IMR-90 (cell line): ENCODE measurements at regions not wholly inside any gene's neighbourhood (a gene's known extent, or its start where the extent isn't known, plus 50 kb on each side); places are given as distances from the start of the nearest gene placed in this dataset.

Experiments used
- BHLHE40 ChIP-seq: fragments of 150-350 bp; IDR thresholded peaks from 2 replicates; pipeline ENCODE4 v1.6.1; 2016; ENCODE audit warnings: mild to moderate bottlenecking, low read depth, low read length
- CEBPB ChIP-seq: IDR thresholded peaks from 2 replicates; pipeline ENCODE4 v1.6.1; 2012; ENCODE audit warnings: low read depth, low read length, improper control_type of control experiment
- CHD1 ChIP-seq: IDR thresholded peaks from 2 replicates; pipeline ENCODE4 v1.6.1; 2012; ENCODE audit warnings: low read depth, low read length, improper control_type of control experiment
- MAZ ChIP-seq: IDR thresholded peaks from 2 replicates; pipeline ENCODE4 v1.6.1; 2012; ENCODE audit warnings: low read depth, mild to moderate bottlenecking, low read length, improper control_type of control experiment, moderate library complexity, borderline replicate concordance
- MXI1 ChIP-seq: IDR thresholded peaks from 2 replicates; pipeline ENCODE4 v1.6.1; 2012; ENCODE audit warnings: low read depth, mild to moderate bottlenecking, low read length, moderate library complexity, borderline replicate concordance
- POLR2A ChIP-seq: IDR thresholded peaks from 2 replicates; pipeline ENCODE4 v1.6.1; 2012; ENCODE audit warnings: mild to moderate bottlenecking, low read depth, low read length
- RCOR1 ChIP-seq: IDR thresholded peaks from 2 replicates; pipeline ENCODE4 v1.6.1; 2012; ENCODE audit warnings: mild to moderate bottlenecking, low read length, improper control_type of control experiment; ENCODE audit not compliant: insufficient replicate concordance
- SMC3 ChIP-seq: fragments of 150-350 bp; IDR thresholded peaks from 2 replicates; pipeline ENCODE4 v1.6.1; 2016; ENCODE audit warnings: low read depth, mild to moderate bottlenecking, antibody characterized with exemption, low read length, moderate library complexity
- TF ChIP-seq, protein P1 (sequence below): conservative IDR thresholded peaks from 2 replicates; pipeline ENCODE4 v1.5.1; 2012; ENCODE audit warnings: mild to moderate bottlenecking, low read depth, low read length, improper control_type of control experiment
- TF ChIP-seq, protein P2 (sequence below): fragments of 150-350 bp; IDR thresholded peaks from 2 replicates; pipeline ENCODE4 v1.6.1; 2017; ENCODE audit warnings: mild to moderate bottlenecking, antibody characterized with exemption, low read length, low read depth

DNA sequence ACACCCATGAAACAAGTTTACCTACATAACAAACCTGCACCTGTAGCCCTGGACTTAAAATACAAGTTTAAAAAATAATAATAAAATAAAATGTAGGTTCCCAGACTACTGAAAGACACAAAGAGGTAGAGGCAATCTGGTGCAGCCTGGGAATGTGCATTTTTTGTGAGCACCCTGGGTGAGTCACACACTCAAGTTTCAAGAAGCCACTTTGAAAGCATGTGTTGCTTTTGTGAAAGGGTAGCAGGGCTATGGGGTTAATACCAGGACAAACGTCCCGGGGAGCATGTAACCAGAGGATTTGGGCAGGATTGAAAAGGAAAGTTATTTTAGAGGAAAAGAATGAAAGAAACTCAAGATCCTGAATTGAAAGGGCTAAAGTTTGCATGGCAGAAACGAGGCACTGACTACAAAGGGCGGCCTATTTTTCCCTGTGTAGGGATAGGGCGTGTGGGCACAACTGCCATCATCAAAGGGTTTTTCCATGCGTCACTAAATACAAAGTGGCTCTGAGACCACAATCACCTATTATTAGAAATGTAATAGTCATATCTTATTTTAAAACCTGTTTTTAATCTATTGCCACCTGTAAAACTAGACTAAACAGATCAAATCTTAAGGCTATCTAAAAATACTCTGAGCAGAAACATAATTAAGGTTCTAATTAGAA, 314.9 kb downstream of the COG6 start:
- TF ChIP-seq, protein P1, sequence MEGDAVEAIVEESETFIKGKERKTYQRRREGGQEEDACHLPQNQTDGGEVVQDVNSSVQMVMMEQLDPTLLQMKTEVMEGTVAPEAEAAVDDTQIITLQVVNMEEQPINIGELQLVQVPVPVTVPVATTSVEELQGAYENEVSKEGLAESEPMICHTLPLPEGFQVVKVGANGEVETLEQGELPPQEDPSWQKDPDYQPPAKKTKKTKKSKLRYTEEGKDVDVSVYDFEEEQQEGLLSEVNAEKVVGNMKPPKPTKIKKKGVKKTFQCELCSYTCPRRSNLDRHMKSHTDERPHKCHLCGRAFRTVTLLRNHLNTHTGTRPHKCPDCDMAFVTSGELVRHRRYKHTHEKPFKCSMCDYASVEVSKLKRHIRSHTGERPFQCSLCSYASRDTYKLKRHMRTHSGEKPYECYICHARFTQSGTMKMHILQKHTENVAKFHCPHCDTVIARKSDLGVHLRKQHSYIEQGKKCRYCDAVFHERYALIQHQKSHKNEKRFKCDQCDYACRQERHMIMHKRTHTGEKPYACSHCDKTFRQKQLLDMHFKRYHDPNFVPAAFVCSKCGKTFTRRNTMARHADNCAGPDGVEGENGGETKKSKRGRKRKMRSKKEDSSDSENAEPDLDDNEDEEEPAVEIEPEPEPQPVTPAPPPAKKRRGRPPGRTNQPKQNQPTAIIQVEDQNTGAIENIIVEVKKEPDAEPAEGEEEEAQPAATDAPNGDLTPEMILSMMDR = no peak
- TF ChIP-seq RCOR1 (no peak), CHD1 (no peak), SMC3 (no peak), MXI1 (no peak), POLR2A (no peak), MAZ (no peak), BHLHE40 (no peak), CEBPB (no peak)
- TF ChIP-seq, protein P2, sequence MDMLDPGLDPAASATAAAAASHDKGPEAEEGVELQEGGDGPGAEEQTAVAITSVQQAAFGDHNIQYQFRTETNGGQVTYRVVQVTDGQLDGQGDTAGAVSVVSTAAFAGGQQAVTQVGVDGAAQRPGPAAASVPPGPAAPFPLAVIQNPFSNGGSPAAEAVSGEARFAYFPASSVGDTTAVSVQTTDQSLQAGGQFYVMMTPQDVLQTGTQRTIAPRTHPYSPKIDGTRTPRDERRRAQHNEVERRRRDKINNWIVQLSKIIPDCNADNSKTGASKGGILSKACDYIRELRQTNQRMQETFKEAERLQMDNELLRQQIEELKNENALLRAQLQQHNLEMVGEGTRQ = no peak
